Suprapubic skin (tissue), 4 donors: ENCODE measurements at regions not wholly inside any gene's neighbourhood (a gene's known extent, or its start where the extent isn't known, plus 50 kb on each side); places are given as distances from the start of the nearest gene placed in this dataset.

Experiments
- DNase-seq, 2 donors: peaks; one replicate each; pipeline ENCODE4 v3.0.0-alpha.2; 2019; ENCODE audit warnings: low spot score in 2 of 2
- H3K27ac ChIP-seq: fragments of 200-600 bp; sonication (generic); one replicate; pipeline ENCODE4 v1.5.1; 2019
- H3K27me3 ChIP-seq: fragments of 200-600 bp; sonication (generic); one replicate; pipeline ENCODE4 v1.5.1; 2019
- H3K36me3 ChIP-seq: fragments of 200-600 bp; sonication (generic); one replicate; pipeline ENCODE4 v1.5.1; 2019
- H3K4me1 ChIP-seq: fragments of 200-600 bp; sonication (generic); one replicate; pipeline ENCODE4 v1.5.1; 2019
- H3K4me3 ChIP-seq: fragments of 200-600 bp; sonication (generic); one replicate; pipeline ENCODE4 v1.5.1; 2019; ENCODE audit warnings: mild to moderate bottlenecking
- H3K9me3 ChIP-seq: fragments of 200-600 bp; sonication (generic); one replicate; pipeline ENCODE4 v1.5.1; 2019
- EP300 ChIP-seq: sonication (generic); formaldehyde crosslinking; IDR thresholded peaks from one replicate; pipeline ENCODE4 v1.6.1; 2017; ENCODE audit warnings: antibody characterized with exemption
- POLR2A ChIP-seq, 2 donors: fragments of 450-650 bp; IDR thresholded peaks; one replicate each; pipeline ENCODE4 v1.6.1; 2017; ENCODE audit warnings: antibody characterized with exemption in 2 of 2, mild to moderate bottlenecking in 2 of 2, moderate library complexity in 2 of 2
- POLR2AphosphoS5 ChIP-seq, 3 donors: sonication (generic); formaldehyde crosslinking; IDR thresholded peaks; one replicate each; pipeline ENCODE4 v1.6.1; 2017; ENCODE audit warnings: antibody characterized with exemption in 3 of 3
- WGBS: methylation state at CpG from one replicate; pipeline ENCODE4 v1.1.5; 2018; 5-methylcytosine and 5-hydroxymethylcytosine counted together
- TF ChIP-seq, protein P1 (sequence below), 2 donors: fragments of 200-600 bp in 1 of 2; fragments of 450-650 bp in 1 of 2; sonication (generic) in 1 of 2; IDR thresholded peaks; one replicate each; pipeline ENCODE4 v1.5.1; 2016 to 2019; ENCODE audit warnings: antibody characterized with exemption in 2 of 2, mild to moderate bottlenecking in 1 of 2, moderate library complexity in 1 of 2

DNA sequence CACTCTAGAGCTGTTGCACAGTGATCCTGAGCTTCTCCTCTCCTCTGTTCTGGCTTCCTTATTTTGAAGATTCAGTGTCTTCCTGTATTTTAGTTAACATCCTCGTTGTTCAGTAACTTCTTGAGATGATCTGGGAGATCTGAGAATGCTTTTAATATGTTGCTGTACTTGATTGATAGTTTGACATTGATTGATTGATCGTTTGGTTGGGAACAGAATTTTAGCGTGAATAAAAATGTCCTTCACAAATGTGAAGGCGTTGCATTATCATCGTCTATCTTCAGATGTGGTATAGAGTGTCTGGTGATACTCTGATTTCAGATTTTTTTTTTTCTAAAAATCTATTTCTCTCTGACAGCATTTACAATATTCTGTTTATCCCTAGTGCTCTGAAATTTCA lies 80.1 kb upstream of the KLF12 start:
- H3K4me3 ChIP-seq: no peak overlapping the region
- peaks cover 3% of the 10 kb centered on the region for H3K4me1 ChIP-seq
- DNase-seq: no peak
- no peaks in the 10 kb centered on the region for H3K36me3 ChIP-seq
- no peaks in the 10 kb centered on the region for H3K27me3 ChIP-seq
- H3K27ac ChIP-seq: no peak overlapping the region
- WGBS: 85% methylated on average over 5 of the region's 5 CpGs
- TF ChIP-seq EP300: no peak
- TF ChIP-seq, protein P1, sequence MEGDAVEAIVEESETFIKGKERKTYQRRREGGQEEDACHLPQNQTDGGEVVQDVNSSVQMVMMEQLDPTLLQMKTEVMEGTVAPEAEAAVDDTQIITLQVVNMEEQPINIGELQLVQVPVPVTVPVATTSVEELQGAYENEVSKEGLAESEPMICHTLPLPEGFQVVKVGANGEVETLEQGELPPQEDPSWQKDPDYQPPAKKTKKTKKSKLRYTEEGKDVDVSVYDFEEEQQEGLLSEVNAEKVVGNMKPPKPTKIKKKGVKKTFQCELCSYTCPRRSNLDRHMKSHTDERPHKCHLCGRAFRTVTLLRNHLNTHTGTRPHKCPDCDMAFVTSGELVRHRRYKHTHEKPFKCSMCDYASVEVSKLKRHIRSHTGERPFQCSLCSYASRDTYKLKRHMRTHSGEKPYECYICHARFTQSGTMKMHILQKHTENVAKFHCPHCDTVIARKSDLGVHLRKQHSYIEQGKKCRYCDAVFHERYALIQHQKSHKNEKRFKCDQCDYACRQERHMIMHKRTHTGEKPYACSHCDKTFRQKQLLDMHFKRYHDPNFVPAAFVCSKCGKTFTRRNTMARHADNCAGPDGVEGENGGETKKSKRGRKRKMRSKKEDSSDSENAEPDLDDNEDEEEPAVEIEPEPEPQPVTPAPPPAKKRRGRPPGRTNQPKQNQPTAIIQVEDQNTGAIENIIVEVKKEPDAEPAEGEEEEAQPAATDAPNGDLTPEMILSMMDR (IDR thresholded peaks at IDR 0.05): no peak
- TF ChIP-seq POLR2A (IDR thresholded peaks at IDR 0.05): no peak
- TF ChIP-seq POLR2AphosphoS5 (IDR thresholded peaks at IDR 0.05): no peak
- no peaks in the 10 kb centered on the region for H3K9me3 ChIP-seq

DNA sequence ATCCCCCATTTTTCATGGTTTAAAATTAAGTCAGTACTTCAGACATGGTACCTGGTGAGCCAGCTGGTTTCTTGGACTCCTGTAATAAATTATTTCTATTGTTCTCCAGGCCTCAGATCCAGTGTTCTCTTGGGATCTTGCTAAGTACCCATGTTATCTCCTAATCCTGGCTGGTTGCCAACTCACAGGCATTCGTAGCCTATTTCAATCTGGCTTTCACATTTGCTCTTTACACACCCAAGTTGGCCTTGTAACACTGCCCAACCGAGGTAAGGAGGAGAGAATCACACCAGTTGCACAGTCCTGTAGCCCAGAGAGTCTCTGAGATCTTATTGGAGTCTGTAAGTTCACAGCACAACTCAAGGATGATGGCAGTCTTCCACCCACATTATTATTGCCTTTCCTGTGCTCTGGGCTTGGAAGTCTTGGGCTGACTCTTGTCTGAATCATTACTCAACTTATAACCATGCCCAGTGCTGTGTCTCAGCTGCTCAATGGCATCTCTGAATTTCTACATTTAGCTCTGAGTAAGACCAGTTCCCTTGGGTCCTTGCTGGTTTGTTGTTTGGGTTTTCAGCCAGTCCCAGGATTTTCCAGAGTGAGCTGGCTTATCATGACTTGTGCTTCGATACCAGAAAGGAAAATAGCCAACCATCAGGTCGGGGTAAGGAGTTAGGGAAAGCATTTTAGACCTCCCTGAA lies 76.6 kb upstream of the KLF12 start:
- Histone ChIP-seq H3K36me3 (no peaks in the 10 kb centered on the region), H3K27me3 (no peaks in the 10 kb centered on the region), H3K9me3 (no peaks in the 10 kb centered on the region), H3K4me1 (peaks cover 3% of the 10 kb centered on the region), H3K27ac (no peak overlapping the region), H3K4me3 (no peak overlapping the region)
- DNase-seq: no peak
- TF ChIP-seq POLR2A (IDR thresholded peaks at IDR 0.05) (no peak), EP300 (no peak), POLR2AphosphoS5 (IDR thresholded peaks at IDR 0.05) (no peak)
- TF ChIP-seq, protein P1 (IDR thresholded peaks at IDR 0.05): no peak
- 50% methylated on average over 4 of the region's 4 CpGs for WGBS

DNA sequence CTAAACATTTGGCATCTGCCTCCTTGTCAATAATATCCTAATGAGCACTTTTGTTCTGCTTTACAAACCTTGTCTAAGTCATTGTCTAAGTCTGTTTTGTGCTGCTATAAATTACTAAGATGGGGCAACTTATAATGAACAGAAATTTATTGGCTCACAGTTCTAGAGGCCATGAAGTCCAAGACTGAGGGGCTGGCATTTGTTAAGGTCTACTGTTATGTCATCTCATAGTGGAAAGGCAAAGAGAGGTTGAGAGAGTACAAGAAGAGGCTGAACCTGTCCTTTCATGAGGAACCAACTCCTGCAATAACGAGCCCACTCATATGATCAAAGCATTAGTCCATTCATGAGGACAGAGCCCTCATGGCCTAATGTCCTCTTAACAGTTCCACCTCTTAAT lies 72.7 kb upstream of the KLF12 start:
- no peak overlapping the region for H3K4me3 ChIP-seq
- 86% methylated on average over 1 of the region's 1 CpG for WGBS
- DNase-seq: no peak
- no peaks in the 10 kb centered on the region for H3K36me3 ChIP-seq
- no peak for TF ChIP-seq POLR2A (IDR thresholded peaks at IDR 0.05)
- no peak for TF ChIP-seq EP300
- TF ChIP-seq POLR2AphosphoS5 (IDR thresholded peaks at IDR 0.05): no peak
- TF ChIP-seq, protein P1 (IDR thresholded peaks at IDR 0.05): no peak
- no peaks in the 10 kb centered on the region for H3K27me3 ChIP-seq
- H3K27ac ChIP-seq: no peak overlapping the region
- H3K4me1 ChIP-seq: peaks cover 3% of the 10 kb centered on the region
- H3K9me3 ChIP-seq: no peaks in the 10 kb centered on the region

DNA sequence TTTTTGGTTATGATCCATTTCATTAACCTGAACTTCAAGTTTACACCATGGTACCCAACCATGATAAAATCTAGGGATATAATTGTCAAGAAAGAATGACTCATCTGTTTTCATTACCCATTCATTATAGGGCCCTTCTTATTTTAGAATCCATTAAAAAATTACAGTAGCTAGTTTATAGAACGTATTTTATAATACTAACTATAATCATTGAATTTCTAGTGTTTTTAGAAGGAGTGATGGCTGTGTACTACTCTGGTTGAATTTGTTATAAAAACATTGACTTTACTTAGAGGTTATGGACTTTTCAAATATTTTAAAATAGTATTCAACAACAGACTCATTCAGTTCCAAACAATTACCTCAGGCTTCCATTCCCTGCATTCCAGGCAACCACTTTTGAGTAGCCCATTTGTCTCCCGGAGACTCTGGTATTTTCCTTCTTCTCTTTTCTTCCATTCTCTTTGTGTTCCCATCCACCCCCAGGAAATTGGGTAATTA lies 71.9 kb upstream of the KLF12 start:
- Histone ChIP-seq H3K4me1 (peaks cover 3% of the 10 kb centered on the region), H3K4me3 (no peak overlapping the region), H3K27me3 (no peaks in the 10 kb centered on the region), H3K27ac (no peak overlapping the region), H3K9me3 (no peaks in the 10 kb centered on the region), H3K36me3 (no peaks in the 10 kb centered on the region)
- WGBS: 31% methylated on average over 2 of the region's 2 CpGs
- DNase-seq: no peak
- no peak for TF ChIP-seq POLR2AphosphoS5 (IDR thresholded peaks at IDR 0.05)
- no peak for TF ChIP-seq EP300
- TF ChIP-seq, protein P1 (IDR thresholded peaks at IDR 0.05): no peak
- no peak for TF ChIP-seq POLR2A (IDR thresholded peaks at IDR 0.05)

DNA sequence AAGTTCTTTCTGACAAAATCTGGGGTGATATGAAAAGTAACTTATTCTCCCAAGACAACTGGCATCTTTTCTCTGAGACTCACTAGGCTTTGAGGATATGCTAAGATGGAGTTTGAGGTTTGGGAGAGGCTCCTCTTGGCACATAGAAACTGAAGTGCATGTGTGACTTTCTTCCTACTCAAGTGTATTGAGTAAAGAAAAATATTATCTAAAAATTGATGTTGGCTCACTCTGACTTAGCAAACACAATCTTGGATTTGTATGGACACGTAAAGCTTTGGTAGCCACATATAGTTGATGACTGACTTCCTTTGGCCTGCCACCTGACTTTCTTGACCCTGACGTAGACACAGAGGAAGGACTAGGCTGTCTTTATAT lies 71.1 kb upstream of the KLF12 start:
- H3K27me3 ChIP-seq: no peaks in the 10 kb centered on the region
- TF ChIP-seq POLR2A (IDR thresholded peaks at IDR 0.05): no peak
- TF ChIP-seq POLR2AphosphoS5 (IDR thresholded peaks at IDR 0.05): no peak
- TF ChIP-seq, protein P1 (IDR thresholded peaks at IDR 0.05): no peak
- TF ChIP-seq EP300: no peak
- WGBS: 81% methylated on average over 2 of the region's 2 CpGs
- DNase-seq: no peak
- no peaks in the 10 kb centered on the region for H3K36me3 ChIP-seq
- H3K4me1 ChIP-seq: no peaks in the 10 kb centered on the region
- no peaks in the 10 kb centered on the region for H3K9me3 ChIP-seq
- H3K4me3 ChIP-seq: no peak overlapping the region
- no peak overlapping the region for H3K27ac ChIP-seq
